Breast epithelium (tissue), 3 donors: ENCODE measurements at regions not wholly inside any gene's neighbourhood (a gene's known extent, or its start where the extent isn't known, plus 50 kb on each side); places are given as distances from the start of the nearest gene placed in this dataset.

Experiments used
- POLR2A ChIP-seq: fragments of 450-650 bp; IDR thresholded peaks from one replicate; pipeline ENCODE4 v1.6.1; 2016; ENCODE audit warnings: antibody characterized with exemption, mild to moderate bottlenecking, moderate library complexity
- POLR2AphosphoS5 ChIP-seq, 3 donors: sonication (generic); formaldehyde crosslinking; IDR thresholded peaks; one replicate each; pipeline ENCODE4 v1.6.1; 2017; ENCODE audit warnings: antibody characterized with exemption in 3 of 3
- TF ChIP-seq, protein P1 (sequence below), 3 donors: fragments of 450-650 bp; IDR thresholded peaks; one replicate each; pipeline ENCODE4 v1.5.1; 2016 to 2017; ENCODE audit warnings: antibody characterized with exemption in 3 of 3, mild to moderate bottlenecking in 3 of 3, moderate library complexity in 3 of 3

DNA sequence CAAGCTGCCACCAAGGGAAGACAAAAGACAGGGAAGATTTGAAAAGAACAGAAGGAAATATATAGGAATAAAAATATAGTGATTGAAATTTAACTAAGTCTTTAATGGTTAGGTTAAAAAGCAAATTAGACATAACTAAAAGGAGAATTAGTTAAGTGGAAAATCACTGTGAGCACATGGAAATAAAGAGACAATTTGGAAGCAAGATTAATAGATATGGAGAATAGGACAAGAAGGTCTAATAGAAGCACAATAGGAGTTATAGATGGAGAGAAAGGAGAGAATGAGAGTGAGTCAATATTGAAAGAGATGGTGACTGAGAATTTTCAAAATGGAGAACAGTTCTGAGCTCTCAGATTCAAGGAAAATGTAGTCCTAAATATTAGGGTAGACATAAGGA is 176.9 kb downstream of the ASB1 start:
- TF ChIP-seq, protein P1, sequence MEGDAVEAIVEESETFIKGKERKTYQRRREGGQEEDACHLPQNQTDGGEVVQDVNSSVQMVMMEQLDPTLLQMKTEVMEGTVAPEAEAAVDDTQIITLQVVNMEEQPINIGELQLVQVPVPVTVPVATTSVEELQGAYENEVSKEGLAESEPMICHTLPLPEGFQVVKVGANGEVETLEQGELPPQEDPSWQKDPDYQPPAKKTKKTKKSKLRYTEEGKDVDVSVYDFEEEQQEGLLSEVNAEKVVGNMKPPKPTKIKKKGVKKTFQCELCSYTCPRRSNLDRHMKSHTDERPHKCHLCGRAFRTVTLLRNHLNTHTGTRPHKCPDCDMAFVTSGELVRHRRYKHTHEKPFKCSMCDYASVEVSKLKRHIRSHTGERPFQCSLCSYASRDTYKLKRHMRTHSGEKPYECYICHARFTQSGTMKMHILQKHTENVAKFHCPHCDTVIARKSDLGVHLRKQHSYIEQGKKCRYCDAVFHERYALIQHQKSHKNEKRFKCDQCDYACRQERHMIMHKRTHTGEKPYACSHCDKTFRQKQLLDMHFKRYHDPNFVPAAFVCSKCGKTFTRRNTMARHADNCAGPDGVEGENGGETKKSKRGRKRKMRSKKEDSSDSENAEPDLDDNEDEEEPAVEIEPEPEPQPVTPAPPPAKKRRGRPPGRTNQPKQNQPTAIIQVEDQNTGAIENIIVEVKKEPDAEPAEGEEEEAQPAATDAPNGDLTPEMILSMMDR (IDR thresholded peaks at IDR 0.05) = no peak
- no peak for TF ChIP-seq POLR2A
- no peak for TF ChIP-seq POLR2AphosphoS5 (IDR thresholded peaks at IDR 0.05)
